ENCODE measurements at regions not wholly inside any gene's neighbourhood (a gene's known extent, or its start where the extent isn't known, plus 50 kb on each side); places are given as distances from the start of the nearest gene placed in this dataset.

DNA sequence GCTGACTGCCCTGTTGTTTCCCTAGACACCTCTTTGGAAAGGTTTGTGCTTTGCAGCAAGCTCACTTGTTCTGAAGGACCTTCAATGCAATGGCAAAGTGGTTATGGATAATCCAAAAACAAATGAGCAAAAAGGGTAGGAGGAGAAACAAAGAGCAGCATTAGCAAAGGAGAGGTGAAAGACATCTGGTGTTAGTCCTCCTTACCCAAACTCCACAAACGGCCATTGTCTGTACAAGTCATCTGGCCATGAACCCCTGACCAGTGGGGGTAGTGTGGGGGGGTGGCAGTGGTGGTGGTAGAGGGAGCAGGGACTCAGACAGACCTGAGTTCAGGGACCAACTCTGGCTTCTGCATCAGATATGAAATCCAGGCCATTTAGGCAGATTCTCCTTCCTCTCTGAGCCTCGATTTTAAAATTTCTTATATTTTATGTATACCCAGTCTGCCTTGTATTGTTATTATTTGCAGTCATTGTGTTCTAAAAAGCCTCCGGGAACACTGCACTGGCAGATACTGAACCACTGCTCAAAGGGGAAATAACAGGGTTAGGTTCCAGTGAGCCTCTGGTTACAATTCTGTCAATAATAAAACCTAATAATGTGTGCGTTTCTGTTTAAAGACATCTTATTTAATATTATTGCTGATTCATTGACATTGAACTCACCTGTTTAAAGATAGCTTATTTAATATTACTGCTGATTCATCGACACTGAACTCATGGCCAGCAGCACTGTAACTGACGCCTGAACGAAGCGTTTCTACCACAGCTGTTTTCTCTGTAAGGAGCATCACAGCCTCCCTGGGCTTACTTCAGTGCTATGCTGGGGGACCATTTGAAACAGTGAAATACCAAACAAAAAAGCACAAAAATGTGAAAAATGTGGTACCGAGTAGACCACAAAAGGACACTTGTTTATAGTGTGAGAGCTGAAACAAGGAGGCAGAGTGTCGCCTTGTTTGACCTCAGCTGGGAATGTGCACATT lies 156.0 kb downstream of the SEC61B start (continued):
- no peak for TF ChIP-seq ZNF232 (CRISPR knock-in tag; IDR thresholded peaks at IDR 0.05)
- TF ChIP-seq SOX15 (CRISPR knock-in tag; IDR thresholded peaks at IDR 0.05) = no peak
- TF ChIP-seq PRRX2 (CRISPR knock-in tag; IDR thresholded peaks at IDR 0.05) = no peak

DNA sequence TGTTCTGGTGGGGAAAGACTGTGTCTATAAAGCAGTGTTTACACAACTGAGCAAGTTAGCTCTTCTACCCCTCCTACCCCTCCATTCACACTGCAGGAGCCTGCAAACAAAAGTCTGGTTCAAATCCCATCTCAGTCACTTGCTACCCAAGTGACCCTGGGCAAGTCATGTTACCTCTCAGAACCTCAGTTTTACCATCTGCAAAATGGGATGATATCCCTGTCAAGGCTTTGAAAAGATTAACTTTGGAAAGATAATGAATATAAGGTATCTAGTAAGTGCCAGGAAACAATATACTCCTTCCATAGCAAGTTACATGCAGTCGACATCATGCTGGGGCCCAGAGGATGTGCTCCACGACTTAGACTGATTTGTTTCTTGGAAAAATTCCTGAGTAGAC lies 161.5 kb downstream of the SEC61B start:
- CTCF ChIA-PET = no interaction called here
- no peak overlapping the region for H3K4me3 Mint-ChIP-seq
- POLR2A ChIA-PET = no interaction called here
- H3K9me3 Mint-ChIP-seq = no peaks in the 10 kb centered on the region
- DNase-seq (ENCODE audit: low spot score) = no peak
- H3K27ac Mint-ChIP-seq = no peak overlapping the region
- H3K4me1 Mint-ChIP-seq = peaks cover 1% of the 10 kb centered on the region; the same call in 1 of the 2 replicates
- H3K27me3 Mint-ChIP-seq (ENCODE audit: low read depth) = no peaks in the 10 kb centered on the region
- no peaks in the 10 kb centered on the region for H3K36me3 Mint-ChIP-seq
- no peak for ATAC-seq
- TF ChIP-seq NR3C1 (CRISPR knock-in tag; conservative IDR thresholded peaks at IDR 0.05; ENCODE audit: low read depth) (no peak), SMAD3 (CRISPR knock-in tag; IDR thresholded peaks at IDR 0.05; ENCODE audit: borderline replicate concordance) (no peak), CREB1 (CRISPR knock-in tag; IDR thresholded peaks at IDR 0.05) (no peak), FOXJ3 (CRISPR knock-in tag; IDR thresholded peaks at IDR 0.05; ENCODE audit: borderline replicate concordance) (no peak), FOXK1 (CRISPR knock-in tag; IDR thresholded peaks at IDR 0.05) (no peak), ZNF121 (CRISPR knock-in tag; IDR thresholded peaks at IDR 0.05) (no peak), ESRRA (CRISPR knock-in tag; IDR thresholded peaks at IDR 0.05; ENCODE audit: borderline replicate concordance) (no peak)
- TF ChIP-seq, protein P1, sequence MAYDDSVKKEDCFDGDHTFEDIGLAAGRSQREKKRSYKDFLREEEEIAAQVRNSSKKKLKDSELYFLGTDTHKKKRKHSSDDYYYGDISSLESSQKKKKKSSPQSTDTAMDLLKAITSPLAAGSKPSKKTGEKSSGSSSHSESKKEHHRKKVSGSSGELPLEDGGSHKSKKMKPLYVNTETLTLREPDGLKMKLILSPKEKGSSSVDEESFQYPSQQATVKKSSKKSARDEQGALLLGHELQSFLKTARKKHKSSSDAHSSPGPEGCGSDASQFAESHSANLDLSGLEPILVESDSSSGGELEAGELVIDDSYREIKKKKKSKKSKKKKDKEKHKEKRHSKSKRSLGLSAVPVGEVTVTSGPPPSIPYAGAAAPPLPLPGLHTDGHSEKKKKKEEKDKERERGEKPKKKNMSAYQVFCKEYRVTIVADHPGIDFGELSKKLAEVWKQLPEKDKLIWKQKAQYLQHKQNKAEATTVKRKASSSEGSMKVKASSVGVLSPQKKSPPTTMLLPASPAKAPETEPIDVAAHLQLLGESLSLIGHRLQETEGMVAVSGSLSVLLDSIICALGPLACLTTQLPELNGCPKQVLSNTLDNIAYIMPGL (CRISPR knock-in tag; IDR thresholded peaks at IDR 0.05) = no peak
- TF ChIP-seq, protein P2, sequence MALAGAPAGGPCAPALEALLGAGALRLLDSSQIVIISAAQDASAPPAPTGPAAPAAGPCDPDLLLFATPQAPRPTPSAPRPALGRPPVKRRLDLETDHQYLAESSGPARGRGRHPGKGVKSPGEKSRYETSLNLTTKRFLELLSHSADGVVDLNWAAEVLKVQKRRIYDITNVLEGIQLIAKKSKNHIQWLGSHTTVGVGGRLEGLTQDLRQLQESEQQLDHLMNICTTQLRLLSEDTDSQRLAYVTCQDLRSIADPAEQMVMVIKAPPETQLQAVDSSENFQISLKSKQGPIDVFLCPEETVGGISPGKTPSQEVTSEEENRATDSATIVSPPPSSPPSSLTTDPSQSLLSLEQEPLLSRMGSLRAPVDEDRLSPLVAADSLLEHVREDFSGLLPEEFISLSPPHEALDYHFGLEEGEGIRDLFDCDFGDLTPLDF (CRISPR knock-in tag; IDR thresholded peaks at IDR 0.05) = no peak
- TF ChIP-seq, protein P3, sequence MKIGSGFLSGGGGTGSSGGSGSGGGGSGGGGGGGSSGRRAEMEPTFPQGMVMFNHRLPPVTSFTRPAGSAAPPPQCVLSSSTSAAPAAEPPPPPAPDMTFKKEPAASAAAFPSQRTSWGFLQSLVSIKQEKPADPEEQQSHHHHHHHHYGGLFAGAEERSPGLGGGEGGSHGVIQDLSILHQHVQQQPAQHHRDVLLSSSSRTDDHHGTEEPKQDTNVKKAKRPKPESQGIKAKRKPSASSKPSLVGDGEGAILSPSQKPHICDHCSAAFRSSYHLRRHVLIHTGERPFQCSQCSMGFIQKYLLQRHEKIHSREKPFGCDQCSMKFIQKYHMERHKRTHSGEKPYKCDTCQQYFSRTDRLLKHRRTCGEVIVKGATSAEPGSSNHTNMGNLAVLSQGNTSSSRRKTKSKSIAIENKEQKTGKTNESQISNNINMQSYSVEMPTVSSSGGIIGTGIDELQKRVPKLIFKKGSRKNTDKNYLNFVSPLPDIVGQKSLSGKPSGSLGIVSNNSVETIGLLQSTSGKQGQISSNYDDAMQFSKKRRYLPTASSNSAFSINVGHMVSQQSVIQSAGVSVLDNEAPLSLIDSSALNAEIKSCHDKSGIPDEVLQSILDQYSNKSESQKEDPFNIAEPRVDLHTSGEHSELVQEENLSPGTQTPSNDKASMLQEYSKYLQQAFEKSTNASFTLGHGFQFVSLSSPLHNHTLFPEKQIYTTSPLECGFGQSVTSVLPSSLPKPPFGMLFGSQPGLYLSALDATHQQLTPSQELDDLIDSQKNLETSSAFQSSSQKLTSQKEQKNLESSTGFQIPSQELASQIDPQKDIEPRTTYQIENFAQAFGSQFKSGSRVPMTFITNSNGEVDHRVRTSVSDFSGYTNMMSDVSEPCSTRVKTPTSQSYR (CRISPR knock-in tag; IDR thresholded peaks at IDR 0.05) = no peak
- TF ChIP-seq, protein P4, sequence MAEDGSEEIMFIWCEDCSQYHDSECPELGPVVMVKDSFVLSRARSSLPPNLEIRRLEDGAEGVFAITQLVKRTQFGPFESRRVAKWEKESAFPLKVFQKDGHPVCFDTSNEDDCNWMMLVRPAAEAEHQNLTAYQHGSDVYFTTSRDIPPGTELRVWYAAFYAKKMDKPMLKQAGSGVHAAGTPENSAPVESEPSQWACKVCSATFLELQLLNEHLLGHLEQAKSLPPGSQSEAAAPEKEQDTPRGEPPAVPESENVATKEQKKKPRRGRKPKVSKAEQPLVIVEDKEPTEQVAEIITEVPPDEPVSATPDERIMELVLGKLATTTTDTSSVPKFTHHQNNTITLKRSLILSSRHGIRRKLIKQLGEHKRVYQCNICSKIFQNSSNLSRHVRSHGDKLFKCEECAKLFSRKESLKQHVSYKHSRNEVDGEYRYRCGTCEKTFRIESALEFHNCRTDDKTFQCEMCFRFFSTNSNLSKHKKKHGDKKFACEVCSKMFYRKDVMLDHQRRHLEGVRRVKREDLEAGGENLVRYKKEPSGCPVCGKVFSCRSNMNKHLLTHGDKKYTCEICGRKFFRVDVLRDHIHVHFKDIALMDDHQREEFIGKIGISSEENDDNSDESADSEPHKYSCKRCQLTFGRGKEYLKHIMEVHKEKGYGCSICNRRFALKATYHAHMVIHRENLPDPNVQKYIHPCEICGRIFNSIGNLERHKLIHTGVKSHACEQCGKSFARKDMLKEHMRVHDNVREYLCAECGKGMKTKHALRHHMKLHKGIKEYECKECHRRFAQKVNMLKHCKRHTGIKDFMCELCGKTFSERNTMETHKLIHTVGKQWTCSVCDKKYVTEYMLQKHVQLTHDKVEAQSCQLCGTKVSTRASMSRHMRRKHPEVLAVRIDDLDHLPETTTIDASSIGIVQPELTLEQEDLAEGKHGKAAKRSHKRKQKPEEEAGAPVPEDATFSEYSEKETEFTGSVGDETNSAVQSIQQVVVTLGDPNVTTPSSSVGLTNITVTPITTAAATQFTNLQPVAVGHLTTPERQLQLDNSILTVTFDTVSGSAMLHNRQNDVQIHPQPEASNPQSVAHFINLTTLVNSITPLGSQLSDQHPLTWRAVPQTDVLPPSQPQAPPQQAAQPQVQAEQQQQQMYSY (CRISPR knock-in tag; IDR thresholded peaks at IDR 0.05) = no peak
- TF ChIP-seq, protein P5, sequence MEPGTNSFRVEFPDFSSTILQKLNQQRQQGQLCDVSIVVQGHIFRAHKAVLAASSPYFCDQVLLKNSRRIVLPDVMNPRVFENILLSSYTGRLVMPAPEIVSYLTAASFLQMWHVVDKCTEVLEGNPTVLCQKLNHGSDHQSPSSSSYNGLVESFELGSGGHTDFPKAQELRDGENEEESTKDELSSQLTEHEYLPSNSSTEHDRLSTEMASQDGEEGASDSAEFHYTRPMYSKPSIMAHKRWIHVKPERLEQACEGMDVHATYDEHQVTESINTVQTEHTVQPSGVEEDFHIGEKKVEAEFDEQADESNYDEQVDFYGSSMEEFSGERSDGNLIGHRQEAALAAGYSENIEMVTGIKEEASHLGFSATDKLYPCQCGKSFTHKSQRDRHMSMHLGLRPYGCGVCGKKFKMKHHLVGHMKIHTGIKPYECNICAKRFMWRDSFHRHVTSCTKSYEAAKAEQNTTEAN (CRISPR knock-in tag; IDR thresholded peaks at IDR 0.05) = no peak
- TF ChIP-seq, protein P6, sequence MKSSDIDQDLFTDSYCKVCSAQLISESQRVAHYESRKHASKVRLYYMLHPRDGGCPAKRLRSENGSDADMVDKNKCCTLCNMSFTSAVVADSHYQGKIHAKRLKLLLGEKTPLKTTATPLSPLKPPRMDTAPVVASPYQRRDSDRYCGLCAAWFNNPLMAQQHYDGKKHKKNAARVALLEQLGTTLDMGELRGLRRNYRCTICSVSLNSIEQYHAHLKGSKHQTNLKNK (CRISPR knock-in tag; IDR thresholded peaks at IDR 0.05) = no peak
- TF ChIP-seq, protein P7, sequence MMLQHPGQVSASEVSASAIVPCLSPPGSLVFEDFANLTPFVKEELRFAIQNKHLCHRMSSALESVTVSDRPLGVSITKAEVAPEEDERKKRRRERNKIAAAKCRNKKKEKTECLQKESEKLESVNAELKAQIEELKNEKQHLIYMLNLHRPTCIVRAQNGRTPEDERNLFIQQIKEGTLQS (CRISPR knock-in tag; conservative IDR thresholded peaks at IDR 0.05) = no peak
- TF ChIP-seq, protein P8, sequence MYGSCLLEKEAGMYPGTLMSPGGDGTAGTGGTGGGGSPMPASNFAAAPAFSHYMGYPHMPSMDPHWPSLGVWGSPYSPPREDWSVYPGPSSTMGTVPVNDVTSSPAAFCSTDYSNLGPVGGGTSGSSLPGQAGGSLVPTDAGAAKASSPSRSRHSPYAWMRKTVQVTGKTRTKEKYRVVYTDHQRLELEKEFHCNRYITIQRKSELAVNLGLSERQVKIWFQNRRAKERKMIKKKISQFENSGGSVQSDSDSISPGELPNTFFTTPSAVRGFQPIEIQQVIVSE (CRISPR knock-in tag; IDR thresholded peaks at IDR 0.05; ENCODE audit: borderline replicate concordance) = no peak

Measured in WTC11 (cell line).